PC-9 (cell line): ENCODE measurements at regions not wholly inside any gene's neighbourhood (a gene's known extent, or its start where the extent isn't known, plus 50 kb on each side); places are given as distances from the start of the nearest gene placed in this dataset.

Source experiments
- EZH2 ChIP-seq: fragments of 200-600 bp; sonication (generic); IDR thresholded peaks from 2 replicates; pipeline ENCODE4 v1.8.0; 2017; ENCODE audit warnings: antibody characterized with exemption, low read depth
- TF ChIP-seq, protein P1 (sequence below): fragments of 200-600 bp; sonication (generic); conservative IDR thresholded peaks from 2 replicates; pipeline ENCODE4 v1.6.1; 2017; ENCODE audit warnings: mixed run types, antibody characterized with exemption, mild to moderate bottlenecking, moderate library complexity

DNA sequence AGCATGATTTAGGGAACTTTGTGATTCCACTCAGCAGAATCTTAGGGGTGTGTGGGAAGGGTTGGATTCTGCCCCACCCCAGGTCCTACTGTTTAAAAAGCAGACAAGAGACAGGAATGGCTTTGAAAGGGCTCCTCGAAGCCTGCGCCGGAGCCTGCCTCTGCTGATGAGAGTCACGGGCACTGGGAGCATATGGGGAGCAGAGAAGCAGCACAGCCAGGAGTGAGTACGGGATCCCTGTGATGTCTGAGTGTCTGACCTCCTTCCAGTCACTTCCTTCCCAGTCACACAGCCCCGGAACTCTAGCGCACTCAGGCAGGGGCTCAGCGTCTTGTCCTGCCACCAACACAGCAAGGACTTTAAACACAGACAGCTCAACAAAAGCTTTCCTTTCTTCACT is 514.9 kb upstream of the DPP6 start:
- TF ChIP-seq, protein P1, sequence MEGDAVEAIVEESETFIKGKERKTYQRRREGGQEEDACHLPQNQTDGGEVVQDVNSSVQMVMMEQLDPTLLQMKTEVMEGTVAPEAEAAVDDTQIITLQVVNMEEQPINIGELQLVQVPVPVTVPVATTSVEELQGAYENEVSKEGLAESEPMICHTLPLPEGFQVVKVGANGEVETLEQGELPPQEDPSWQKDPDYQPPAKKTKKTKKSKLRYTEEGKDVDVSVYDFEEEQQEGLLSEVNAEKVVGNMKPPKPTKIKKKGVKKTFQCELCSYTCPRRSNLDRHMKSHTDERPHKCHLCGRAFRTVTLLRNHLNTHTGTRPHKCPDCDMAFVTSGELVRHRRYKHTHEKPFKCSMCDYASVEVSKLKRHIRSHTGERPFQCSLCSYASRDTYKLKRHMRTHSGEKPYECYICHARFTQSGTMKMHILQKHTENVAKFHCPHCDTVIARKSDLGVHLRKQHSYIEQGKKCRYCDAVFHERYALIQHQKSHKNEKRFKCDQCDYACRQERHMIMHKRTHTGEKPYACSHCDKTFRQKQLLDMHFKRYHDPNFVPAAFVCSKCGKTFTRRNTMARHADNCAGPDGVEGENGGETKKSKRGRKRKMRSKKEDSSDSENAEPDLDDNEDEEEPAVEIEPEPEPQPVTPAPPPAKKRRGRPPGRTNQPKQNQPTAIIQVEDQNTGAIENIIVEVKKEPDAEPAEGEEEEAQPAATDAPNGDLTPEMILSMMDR: no peak
- TF ChIP-seq EZH2: no peak
